ENCODE measurements at regions not wholly inside any gene's neighbourhood (a gene's known extent, or its start where the extent isn't known, plus 50 kb on each side); places are given as distances from the start of the nearest gene placed in this dataset.

- DNase-seq (ENCODE audit: low spot score): no peak
These were observed 217.0 kb downstream of the DMRT2 start for GRCh38 chr9:1267141-1267570.

GRCh38 chr9:1267581-1267980, 217.4 kb downstream of the DMRT2 start:
- no peak for DNase-seq (ENCODE audit: low spot score)

DNA sequence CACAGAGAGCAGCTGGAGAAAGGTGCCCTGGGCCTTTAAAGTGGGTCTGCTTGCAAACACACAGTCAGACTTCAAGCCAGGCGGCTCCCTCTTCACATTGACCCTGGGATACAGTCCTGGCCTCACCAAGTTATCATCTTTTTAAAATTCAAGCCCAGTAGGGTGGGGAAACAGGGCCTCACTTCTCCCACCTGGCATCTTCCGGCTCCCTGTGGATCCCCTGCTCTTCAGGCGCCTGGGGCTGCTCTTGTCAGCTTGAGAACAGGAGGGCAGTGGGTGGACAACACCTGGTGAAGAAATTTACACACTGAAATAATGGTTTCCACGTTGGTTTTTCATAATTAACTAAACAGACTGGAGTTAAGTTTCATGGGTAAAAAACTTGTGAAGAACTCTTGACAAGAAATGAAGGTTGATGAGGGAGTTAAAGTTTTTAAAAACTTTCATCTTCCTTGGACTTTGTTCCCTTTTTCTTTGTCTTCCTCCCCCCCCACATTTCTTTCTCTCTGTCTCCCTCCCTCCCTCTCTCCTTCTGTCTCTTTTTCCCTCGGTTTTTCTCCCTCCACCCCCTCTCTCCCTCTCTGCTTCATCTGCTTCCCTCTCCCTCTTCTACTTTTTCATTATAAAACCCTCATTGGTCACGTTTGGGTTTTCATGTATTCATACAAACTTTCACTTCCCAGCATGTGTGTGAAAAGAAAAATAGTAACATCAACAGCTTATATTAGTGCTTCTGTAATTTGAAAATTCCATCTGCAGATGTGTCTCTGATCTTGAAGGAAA, 219.6 kb downstream of the DMRT2 start:
- DNase-seq (ENCODE audit: low spot score): no peak

DNA sequence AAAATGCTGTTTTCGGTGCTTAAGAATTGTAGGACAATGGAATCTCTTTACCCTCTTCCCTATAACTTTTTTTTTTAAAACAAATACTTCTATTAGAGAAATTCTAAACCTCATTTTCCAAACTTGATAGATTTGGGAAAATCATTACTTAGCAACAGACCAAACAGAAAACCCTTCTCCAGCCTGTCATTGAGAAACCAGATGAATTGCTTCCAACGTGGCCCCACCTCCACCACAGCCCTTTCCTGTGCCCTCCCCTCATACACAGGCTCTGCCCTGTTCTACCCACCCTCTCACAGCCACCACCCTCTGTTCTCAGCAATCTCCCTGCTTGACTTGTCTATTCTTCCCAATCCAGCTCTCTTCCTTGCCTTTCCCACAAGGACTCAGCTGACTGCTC, 221.2 kb downstream of the DMRT2 start:
- DNase-seq (ENCODE audit: low spot score): no peak

- DNase-seq (ENCODE audit: low spot score): no peak
These were observed 221.6 kb downstream of the DMRT2 start for GRCh38 chr9:1271786-1272185.

DNA sequence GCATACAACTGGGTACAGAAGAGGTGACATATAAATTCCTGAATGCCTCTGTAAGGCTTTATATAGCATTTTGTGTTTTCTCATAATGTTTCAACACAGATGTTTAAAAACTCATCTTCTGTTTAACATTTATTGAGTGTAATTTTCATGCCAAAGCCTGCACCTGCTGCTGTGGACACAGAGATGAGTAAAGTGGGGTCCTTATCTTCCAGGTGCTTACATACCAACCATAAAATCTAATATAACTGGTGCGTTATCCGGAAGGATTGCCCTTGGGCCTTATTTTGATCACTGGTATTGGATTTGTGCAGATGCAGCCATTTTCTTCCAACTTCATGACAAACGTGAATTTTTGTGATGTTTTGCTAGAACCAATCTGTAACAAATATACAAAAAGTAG, 222.3 kb downstream of the DMRT2 start:
- DNase-seq (ENCODE audit: low spot score): no peak

GRCh38 chr9:1273859-1274258, 223.7 kb downstream of the DMRT2 start:
- no peak for DNase-seq (ENCODE audit: low spot score)

DNA sequence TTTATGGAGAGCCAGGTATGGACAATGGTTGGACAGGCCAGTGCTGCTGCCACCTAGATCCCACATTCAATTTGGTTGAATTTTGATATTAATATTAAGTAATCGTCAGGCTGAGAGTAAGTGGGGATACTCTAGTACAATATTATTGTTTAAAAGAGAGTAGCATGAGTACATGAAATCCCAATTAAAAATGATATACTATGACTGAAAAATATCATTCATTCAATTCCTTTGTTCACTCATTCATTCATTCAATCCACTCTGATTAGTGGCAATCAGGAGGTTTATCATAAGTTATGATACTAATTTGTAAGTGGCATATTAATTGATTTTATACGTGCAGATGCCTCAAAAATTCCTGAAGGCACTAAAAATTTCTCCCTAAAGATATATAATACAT, 224.2 kb downstream of the DMRT2 start:
- no peak for DNase-seq (ENCODE audit: low spot score)

- no peak for DNase-seq (ENCODE audit: low spot score)
These were observed 226.3 kb downstream of the DMRT2 start for GRCh38 chr9:1276474-1276873.

DNA sequence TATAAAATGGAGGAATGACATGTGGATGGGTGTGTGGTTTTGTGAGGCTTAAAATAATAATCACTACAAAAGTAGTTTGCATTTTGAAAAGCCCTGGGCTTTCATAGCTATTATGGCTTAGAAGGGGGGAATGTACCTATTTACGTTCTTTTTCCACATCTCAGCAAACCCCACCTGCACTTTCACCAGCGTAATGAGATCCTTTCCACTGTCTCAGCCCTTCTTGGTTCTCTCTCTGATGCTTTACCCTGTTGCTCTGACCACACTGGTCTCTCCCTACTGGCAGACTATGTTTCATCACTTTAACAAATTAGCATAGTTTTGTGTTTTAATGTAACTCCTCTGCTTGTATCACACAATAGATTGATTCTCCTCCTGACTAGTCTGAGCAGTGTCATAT, 234.6 kb downstream of the DMRT2 start:
- no peak for DNase-seq (ENCODE audit: low spot score)

- no peak for DNase-seq (ENCODE audit: low spot score)
These were observed 235.4 kb downstream of the DMRT2 start for GRCh38 chr9:1285526-1285925.

GRCh38 chr9:1292384-1292783, 242.2 kb downstream of the DMRT2 start:
- no peak for DNase-seq (ENCODE audit: low spot score)

DNA sequence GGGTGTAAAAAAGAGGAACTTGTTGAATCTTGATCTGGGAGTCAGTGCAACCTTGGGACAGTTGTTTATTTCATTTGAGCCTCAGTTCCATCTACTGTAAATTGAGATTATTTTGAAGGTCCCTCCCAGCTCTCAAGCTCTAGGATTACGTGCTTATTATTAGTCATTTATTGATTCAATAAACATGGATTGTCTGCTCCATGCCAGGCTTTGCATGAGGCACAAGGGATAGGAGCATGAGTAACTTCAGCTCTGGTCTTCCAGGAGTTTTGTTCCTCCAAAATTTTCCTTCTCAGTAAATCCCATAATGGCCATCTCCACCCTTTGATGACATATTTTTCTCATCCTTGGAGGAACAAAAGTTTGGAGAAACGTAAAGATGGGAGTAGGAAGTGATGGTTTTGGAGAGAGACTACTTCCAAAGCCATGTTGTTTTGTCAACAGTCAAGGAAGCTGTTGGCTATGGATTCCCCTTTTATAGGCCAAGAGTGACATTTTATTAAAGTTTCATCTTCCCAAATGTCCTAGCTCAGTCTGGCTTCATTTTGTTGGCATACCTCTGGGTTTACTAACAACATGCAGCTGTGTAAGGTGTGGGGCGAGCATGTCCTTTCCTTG, 244.6 kb downstream of the DMRT2 start:
- DNase-seq (ENCODE audit: low spot score): no peak

DNA sequence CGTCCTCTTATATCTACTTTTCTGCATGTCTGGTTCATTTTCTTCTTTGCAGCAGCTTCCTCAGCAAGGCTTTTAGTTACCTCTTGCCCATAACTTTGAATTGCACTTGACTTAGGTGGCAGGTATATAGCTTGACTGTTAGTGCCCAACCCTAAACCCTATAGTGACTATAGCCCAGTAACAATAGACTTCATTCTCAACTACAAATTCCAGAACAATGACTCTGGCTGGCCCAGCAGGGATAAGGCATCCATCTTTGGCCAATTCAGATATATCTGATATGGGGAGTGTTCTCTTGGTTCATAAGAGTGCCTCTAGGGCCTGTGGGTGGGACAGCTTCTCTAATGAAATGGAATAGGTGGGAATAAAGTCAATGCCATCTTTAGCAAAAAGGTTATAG, 246.2 kb downstream of the DMRT2 start:
- DNase-seq (ENCODE audit: low spot score): no peak

GRCh38 chr9:1298046-1298445, 247.9 kb downstream of the DMRT2 start:
- DNase-seq (ENCODE audit: low spot score): no peak

- no peak for DNase-seq (ENCODE audit: low spot score)
These were observed 250.8 kb downstream of the DMRT2 start for GRCh38 chr9:1300941-1301340.

GRCh38 chr9:1303932-1304331, 253.8 kb downstream of the DMRT2 start:
- DNase-seq (ENCODE audit: low spot score): no peak

- no peak for DNase-seq (ENCODE audit: low spot score)
These were observed 261.4 kb downstream of the DMRT2 start for GRCh38 chr9:1311462-1312042.

- DNase-seq (ENCODE audit: low spot score): no peak
These were observed 269.3 kb downstream of the DMRT2 start for GRCh38 chr9:1319436-1319835.

DNA sequence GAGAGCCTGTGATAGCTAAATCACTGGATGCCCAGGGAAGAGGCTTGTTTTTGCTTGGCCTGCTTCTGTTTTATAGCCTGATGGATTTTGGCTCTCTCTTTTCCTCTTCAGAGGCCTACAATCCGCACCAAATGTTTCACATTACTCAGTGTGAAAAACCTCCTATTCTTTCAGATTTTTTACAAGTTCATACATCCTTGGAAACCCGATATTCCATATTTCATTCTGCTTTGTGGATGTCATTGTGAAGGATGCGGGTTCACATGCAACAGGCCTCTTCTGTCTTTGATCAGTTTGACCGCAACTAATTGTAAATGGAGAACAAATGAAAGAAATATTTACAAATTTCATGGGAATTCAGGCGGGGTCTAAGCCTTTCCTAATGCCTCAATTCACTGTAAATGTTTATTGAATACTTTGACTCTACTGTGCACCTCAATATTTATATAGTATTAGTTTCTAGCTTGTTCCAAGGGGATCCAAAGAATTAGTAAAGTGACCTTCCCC, 269.9 kb downstream of the DMRT2 start:
- DNase-seq (ENCODE audit: low spot score): no peak

DNA sequence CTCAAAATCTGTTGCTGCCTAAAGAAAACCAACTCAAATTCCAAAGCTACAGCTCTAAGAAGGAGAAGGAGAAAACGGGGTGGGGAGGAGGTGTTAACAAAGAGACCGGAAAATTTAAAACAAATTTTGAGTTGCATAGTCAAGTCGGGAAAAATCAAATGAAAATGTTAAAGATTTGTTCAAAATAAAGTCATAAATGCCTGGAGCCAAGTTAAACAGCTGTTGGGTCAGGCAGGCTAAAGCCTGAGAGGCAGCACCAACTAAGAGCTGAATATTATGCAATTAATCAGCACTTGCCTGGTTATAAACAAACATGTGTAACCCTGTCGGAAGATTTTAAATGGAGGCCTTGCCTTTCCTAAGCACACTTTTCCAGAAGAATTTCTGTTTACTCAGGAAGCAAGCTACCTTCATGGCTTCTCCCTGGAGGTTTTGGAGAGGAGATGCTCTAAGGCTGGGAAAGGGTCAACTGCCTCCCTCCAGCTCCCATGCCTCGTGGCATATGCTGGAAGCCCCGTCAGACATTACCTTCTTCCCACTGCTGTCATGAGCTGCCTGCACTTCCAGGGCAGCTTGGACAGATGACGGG, 270.5 kb downstream of the DMRT2 start:
- DNase-seq (ENCODE audit: low spot score): no peak

GRCh38 chr9:1327467-1327866, 277.3 kb downstream of the DMRT2 start:
- DNase-seq (ENCODE audit: low spot score): no peak

- DNase-seq (ENCODE audit: low spot score): no peak
These were observed 278.2 kb downstream of the DMRT2 start for GRCh38 chr9:1328341-1328740.
